Gastroesophageal sphincter (tissue), 3 donors: ENCODE measurements at regions not wholly inside any gene's neighbourhood (a gene's known extent, or its start where the extent isn't known, plus 50 kb on each side); places are given as distances from the start of the nearest gene placed in this dataset.

Source experiments
- CTCF ChIP-seq, 4 experiments: fragments of 200-600 bp in 2 of 4; fragments of 450-650 bp in 2 of 4; sonication (generic) in 1 of 4; IDR thresholded peaks; one replicate each; pipeline ENCODE4 v1.5.1; 2017 to 2019; ENCODE audit warnings: antibody characterized with exemption in 4 of 4, mild to moderate bottlenecking in 2 of 4, moderate library complexity in 2 of 4
- POLR2A ChIP-seq, 2 donors: fragments of 450-650 bp; IDR thresholded peaks; one replicate each; pipeline ENCODE4 v1.6.1; 2017; ENCODE audit warnings: antibody characterized with exemption in 2 of 2, mild to moderate bottlenecking in 2 of 2, moderate library complexity in 1 of 2

GRCh38 chr2:239763433-239764097 is 261.6 kb downstream of the NDUFA10 start:
- TF ChIP-seq POLR2A (IDR thresholded peaks at IDR 0.05) (no peak), CTCF (IDR thresholded peaks at IDR 0.05) (no peak)
